HL-60 (cell line): ENCODE measurements at regions not wholly inside any gene's neighbourhood (a gene's known extent, or its start where the extent isn't known, plus 50 kb on each side); places are given as distances from the start of the nearest gene placed in this dataset.

Experiments
- DNase-seq, 2 experiments: peaks; one replicate each; pipeline ENCODE4 v3.0.0-alpha.2; 2010 to 2020; ENCODE audit warnings: low read depth in 1 of 2, low spot score in 1 of 2
- H3K27ac ChIP-seq: fragments of 250-450 bp; sonication (Bioruptor Pico); replicated peaks from 2 replicates; pipeline ENCODE4 v1.5.1; 2020; ENCODE audit warnings: mild to moderate bottlenecking, moderate library complexity
- H3K27me3 ChIP-seq: fragments of 250-450 bp; sonication (Bioruptor Pico); 2 replicates; pipeline ENCODE4 v1.5.1; 2021; ENCODE audit warnings: mild to moderate bottlenecking, moderate library complexity; ENCODE audit not compliant: insufficient read depth, poor library complexity, severe bottlenecking
- H3K4me3 ChIP-seq: replicated peaks from 2 replicates; pipeline ENCODE4 v1.5.1; 2011; ENCODE audit warnings: mild to moderate bottlenecking, control low read depth, low read length; ENCODE audit not compliant: insufficient read depth
- CTCF ChIP-seq: IDR thresholded peaks from one replicate; pipeline ENCODE4 v1.5.1; 2011; ENCODE audit warnings: low read length, control low read depth, inconsistent platforms; ENCODE audit not compliant: insufficient read depth
- GABPA ChIP-seq: IDR thresholded peaks from 2 replicates; pipeline ENCODE4 v1.6.1; 2012; ENCODE audit warnings: low read depth
- POLR2AphosphoS5 ChIP-seq: IDR thresholded peaks from 2 replicates; pipeline ENCODE4 v1.6.1; 2012; ENCODE audit warnings: low read depth
- REST ChIP-seq: IDR thresholded peaks from 2 replicates; pipeline ENCODE4 v1.6.1; 2012; ENCODE audit warnings: low read depth; ENCODE audit not compliant: insufficient replicate concordance
- SPI1 ChIP-seq: IDR thresholded peaks from 2 replicates; pipeline ENCODE4 v1.6.1; 2012; ENCODE audit warnings: low read depth, mild to moderate bottlenecking, borderline replicate concordance

- Histone ChIP-seq H3K27me3 (peaks cover 5% of the 10 kb centered on the region), H3K4me3 (no peak overlapping the region), H3K27ac (no peak overlapping the region)
- DNase-seq, result no peak
- TF ChIP-seq REST (no peak), POLR2AphosphoS5 (no peak), SPI1 (no peak), CTCF (no peak), GABPA (no peak)
These were observed 112.9 kb downstream of the MAB21L3 start for GRCh38 chr1:116224111-116224510.

- Histone ChIP-seq H3K27me3 (peaks cover 5% of the 10 kb centered on the region), H3K4me3 (no peak overlapping the region), H3K27ac (no peak overlapping the region)
- no peak for TF ChIP-seq CTCF
- no peak for TF ChIP-seq GABPA
- TF ChIP-seq REST, result no peak
- no peak for TF ChIP-seq SPI1
- TF ChIP-seq POLR2AphosphoS5, result no peak
- DNase-seq, result no peak
These were observed 113.4 kb downstream of the MAB21L3 start for GRCh38 chr1:116224561-116224960.

- Histone ChIP-seq H3K4me3 (no peak overlapping the region), H3K27ac (no peak overlapping the region)
These were observed 114.8 kb downstream of the MAB21L3 start for GRCh38 chr1:116226017-116226416.

More at GRCh38 chr1:116226017-116226416, 114.8 kb downstream of the MAB21L3 start:
- TF ChIP-seq POLR2AphosphoS5 (no peak), SPI1 (no peak), REST (no peak), CTCF (no peak), GABPA (no peak)
- DNase-seq, result no peak
- peaks cover 5% of the 10 kb centered on the region for H3K27me3 ChIP-seq
